Lower leg skin (tissue), 4 donors: ENCODE measurements at regions not wholly inside any gene's neighbourhood (a gene's known extent, or its start where the extent isn't known, plus 50 kb on each side); places are given as distances from the start of the nearest gene placed in this dataset.

Experiments
- DNase-seq, 2 donors: peaks; one replicate each; pipeline ENCODE4 v3.0.0-alpha.2; 2019; ENCODE audit warnings: low spot score in 2 of 2
- H3K4me3 ChIP-seq: fragments of 200-600 bp; sonication (generic); 2 replicates; pipeline ENCODE4 v1.5.1; 2017; ENCODE audit warnings: mild to moderate bottlenecking, low read depth; ENCODE audit not compliant: poor library complexity, severe bottlenecking
- POLR2A ChIP-seq, 2 donors: fragments of 450-650 bp; IDR thresholded peaks; one replicate each; pipeline ENCODE4 v1.6.1; 2016 to 2017; ENCODE audit warnings: antibody characterized with exemption in 2 of 2, mild to moderate bottlenecking in 1 of 2, moderate library complexity in 1 of 2
- WGBS, 2 donors: methylation state at CpG; one replicate each; pipeline ENCODE4 v1.1.5; 2018; 5-methylcytosine and 5-hydroxymethylcytosine counted together
- intact Hi-C: fragments of 100-400 bp; cut with DNase I; formaldehyde crosslinking; loops from one replicate; pipeline ENCODE4 v1.15.0; 2023; ENCODE audit warnings: low total_unique reads
- TF ChIP-seq, protein P1 (sequence below), 3 donors: fragments of 450-650 bp; IDR thresholded peaks; one replicate each; pipeline ENCODE4 v1.5.1; 2016; ENCODE audit warnings: antibody characterized with exemption in 3 of 3, mild to moderate bottlenecking in 3 of 3, moderate library complexity in 2 of 3

DNA sequence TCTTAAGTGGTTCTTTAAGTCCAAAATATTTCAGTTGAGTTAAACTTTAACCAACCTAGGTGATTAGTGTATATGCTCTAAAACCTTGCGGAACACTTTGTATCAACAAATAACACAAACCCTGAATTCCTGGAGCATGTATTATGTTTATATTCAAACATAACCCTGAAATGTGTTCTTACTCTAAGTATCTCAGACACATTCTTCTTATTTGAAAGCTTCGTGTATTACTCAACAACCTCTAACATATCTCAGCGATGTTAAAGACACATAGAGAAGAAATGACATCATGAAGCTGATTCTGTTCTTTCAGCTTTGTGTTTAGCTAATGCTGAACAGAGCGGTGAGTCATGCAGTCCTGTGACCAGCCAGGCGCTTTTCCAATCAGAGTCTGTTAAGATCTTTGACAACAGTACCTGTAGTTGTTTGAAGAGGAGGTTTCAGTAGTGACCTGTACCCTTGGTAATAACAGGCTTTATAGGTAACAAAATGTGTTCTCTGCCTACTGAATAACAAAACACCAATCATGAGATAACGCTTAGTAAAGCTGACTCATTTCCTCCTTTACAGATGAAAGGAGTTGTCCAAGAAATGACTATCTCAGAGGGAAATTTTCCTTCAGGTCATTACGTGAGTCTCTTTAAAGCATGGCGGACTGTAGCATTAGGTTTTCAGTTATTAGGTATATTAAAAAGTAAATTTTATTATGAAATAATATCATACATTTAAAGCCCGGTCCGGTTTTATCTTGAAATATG, 67.3 kb upstream of the KLF6 start:
- 32 to 33% methylated on average over 10 of the region's 10 CpGs for WGBS, 2 donors
- DNase-seq: peak; percentile 91 to 95
- TF ChIP-seq, protein P1, sequence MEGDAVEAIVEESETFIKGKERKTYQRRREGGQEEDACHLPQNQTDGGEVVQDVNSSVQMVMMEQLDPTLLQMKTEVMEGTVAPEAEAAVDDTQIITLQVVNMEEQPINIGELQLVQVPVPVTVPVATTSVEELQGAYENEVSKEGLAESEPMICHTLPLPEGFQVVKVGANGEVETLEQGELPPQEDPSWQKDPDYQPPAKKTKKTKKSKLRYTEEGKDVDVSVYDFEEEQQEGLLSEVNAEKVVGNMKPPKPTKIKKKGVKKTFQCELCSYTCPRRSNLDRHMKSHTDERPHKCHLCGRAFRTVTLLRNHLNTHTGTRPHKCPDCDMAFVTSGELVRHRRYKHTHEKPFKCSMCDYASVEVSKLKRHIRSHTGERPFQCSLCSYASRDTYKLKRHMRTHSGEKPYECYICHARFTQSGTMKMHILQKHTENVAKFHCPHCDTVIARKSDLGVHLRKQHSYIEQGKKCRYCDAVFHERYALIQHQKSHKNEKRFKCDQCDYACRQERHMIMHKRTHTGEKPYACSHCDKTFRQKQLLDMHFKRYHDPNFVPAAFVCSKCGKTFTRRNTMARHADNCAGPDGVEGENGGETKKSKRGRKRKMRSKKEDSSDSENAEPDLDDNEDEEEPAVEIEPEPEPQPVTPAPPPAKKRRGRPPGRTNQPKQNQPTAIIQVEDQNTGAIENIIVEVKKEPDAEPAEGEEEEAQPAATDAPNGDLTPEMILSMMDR (IDR thresholded peaks at IDR 0.05): no peak
- TF ChIP-seq POLR2A (IDR thresholded peaks at IDR 0.05): no peak
- intact Hi-C loops: no loop called here
- no peak overlapping the region for H3K4me3 ChIP-seq

DNA sequence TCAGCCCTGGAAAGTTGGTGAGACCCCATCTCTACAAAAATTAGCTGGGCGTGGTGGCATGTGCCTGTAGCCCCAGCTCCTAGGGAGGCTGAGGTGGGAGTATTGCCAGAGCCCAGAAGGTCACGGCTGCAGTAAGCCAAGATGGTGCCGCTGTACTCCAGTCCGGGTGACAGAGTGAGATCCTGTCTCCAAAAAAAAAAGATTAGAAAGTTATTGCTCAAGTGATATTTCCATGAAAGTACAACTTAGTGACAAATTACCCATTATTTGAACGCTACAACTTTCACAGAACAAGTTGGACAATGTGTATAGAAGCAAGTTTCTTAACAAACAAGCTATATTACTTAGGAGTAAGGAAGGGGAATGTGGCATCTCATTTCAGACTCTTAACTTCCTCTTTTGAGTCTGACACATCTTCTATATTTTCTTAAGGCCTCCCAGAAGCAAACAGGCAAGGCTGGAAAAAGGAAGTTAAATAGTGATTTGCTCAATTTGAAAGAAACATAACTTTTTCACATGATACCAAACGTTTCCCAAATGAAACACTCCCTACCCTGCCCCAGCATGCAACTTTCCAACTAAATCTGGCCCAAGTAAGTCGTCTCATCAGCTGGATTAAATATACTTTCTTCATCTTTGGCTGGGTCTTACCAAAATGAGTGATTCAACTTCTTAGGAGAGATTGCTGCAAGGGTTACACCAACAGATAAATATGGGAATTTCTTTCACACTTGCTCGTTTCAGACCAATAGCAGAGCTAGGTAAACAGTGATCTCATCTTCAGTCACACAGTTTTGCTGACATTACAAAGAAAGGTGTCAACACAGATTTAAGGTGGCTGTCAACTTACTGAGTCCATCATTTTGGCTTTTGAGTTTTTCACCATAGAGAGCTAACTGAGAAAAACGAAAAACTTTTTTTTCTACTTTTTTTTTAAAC, 66.3 kb upstream of the KLF6 start:
- TF ChIP-seq POLR2A (IDR thresholded peaks at IDR 0.05): no peak
- TF ChIP-seq, protein P1 (IDR thresholded peaks at IDR 0.05): no peak
- 43 to 47% methylated on average over 9 of the region's 9 CpGs for WGBS, 2 donors
- no peak overlapping the region for H3K4me3 ChIP-seq
- intact Hi-C loops: no loop called here
- DNase-seq: no peak

DNA sequence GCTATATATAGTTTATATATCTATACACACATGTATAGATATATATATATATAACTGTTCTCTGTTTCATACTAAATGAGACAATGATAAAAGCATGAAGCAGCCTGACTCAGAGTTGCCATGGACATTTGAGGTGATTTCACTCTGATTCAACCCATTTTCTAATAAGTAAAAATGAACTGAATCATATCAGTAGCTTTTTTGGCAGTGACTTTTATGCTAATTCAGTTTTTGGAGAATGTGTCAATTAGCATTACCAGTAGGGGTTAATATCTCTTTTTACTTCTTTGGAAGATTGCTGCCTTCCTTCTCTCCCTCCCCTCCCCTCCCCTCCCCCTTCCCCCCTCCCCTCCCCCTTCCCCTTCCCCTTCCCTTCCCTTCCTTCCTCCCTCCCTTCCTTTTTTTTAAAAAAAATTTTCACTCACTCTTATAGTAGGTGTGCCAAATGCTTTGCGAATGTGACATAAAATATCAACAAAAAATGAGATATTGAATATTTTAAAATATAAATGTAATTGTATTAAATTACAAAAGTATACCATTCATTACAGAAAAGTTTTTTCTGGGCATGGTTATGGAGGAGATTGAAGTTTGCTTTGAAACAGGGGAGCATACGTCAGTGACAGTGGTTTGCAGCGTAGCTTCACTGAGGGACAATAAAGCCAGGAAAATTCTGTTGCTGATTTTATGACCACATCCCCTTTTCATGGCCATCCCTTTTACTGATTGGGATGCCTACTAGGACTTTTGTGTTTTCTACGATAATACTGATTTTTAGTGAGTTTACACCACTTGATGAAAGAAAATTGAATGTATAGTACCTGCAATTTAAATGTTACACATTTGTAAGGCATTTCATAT, 64.0 kb upstream of the KLF6 start:
- H3K4me3 ChIP-seq: no peak overlapping the region
- 88 to 91% methylated on average over 4 of the region's 4 CpGs for WGBS, 2 donors
- no peak for DNase-seq
- no peak for TF ChIP-seq POLR2A (IDR thresholded peaks at IDR 0.05)
- TF ChIP-seq, protein P1 (IDR thresholded peaks at IDR 0.05): no peak
- intact Hi-C loops: no loop called here

DNA sequence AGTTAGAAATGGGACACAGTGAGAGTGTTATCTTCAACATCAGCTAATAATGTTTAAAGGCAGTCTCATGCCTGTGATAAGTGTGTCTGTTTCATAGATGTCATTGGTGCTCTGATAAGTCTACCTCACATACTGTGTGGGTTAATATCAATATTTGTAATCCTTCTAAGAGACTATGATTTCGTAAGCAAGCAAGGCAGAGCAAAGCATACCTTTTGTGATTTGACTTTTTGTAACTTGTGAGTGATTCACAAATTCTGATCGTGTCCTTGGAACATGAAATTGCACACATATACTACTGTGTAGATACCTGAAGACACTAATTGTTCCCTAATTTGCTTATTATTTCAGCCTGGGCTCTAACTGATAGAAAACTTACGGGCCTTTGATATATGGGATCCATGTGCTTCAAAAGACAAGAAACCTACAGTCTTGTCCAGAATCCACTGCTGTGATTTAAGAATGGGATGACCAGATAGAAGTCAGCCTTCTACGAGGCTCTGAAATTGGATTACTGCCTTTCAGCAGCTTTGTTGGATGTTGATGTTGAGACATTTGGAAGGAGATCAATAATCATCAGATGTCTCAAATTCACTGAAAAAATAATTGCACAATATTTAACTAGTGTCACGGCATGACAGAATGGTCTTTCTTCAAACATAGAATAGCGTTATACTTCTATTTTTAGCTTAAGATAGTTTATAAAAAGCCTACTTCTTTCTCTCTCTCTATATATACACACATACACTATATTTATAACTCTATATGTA, 63.2 kb upstream of the KLF6 start:
- H3K4me3 ChIP-seq: no peak overlapping the region
- 68 to 74% methylated on average over 6 of the region's 6 CpGs for WGBS, 2 donors
- no peak for TF ChIP-seq POLR2A (IDR thresholded peaks at IDR 0.05)
- TF ChIP-seq, protein P1 (IDR thresholded peaks at IDR 0.05): no peak
- no peak for DNase-seq
- intact Hi-C loops: no loop called here

DNA sequence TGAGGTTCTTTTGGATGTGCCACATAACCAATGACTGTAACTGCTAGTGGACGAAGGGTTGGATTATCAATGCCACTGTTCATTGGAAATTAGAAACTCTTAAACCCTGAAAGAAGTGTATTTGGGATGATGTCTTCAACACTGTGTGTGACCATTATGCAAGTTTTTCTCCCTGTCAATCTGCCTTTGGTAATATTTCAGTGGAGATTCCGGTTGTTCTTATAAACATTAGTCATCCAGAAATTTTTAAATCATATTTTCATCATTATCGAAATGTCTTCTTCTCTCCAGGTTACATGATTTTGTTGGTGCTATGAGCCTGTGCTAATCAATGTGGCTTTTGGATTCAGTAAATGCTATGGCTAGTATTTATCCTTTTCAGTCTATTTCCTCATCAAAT, 61.7 kb upstream of the KLF6 start:
- 93 to 97% methylated on average over 3 of the region's 3 CpGs for WGBS, 2 donors

More for the DNA sequence above, 61.7 kb upstream of the KLF6 start:
- no peak for TF ChIP-seq POLR2A (IDR thresholded peaks at IDR 0.05)
- TF ChIP-seq, protein P1 (IDR thresholded peaks at IDR 0.05): no peak
- intact Hi-C loops: no loop called here
- DNase-seq: no peak
- no peak overlapping the region for H3K4me3 ChIP-seq
